MCF 10A (cell line): ENCODE measurements at regions not wholly inside any gene's neighbourhood (a gene's known extent, or its start where the extent isn't known, plus 50 kb on each side); places are given as distances from the start of the nearest gene placed in this dataset.

ENCODE experiments used
- BruUV-seq: library from RNA; stranded (reverse); fragments of 400-500 nt; replicated peaks from 2 replicates; lab custom pipeline; 2021; lab: Mats Ljungman, UMichigan
- CTCF ChIA-PET: fragments of 300-600 bp; sonication (Branson Sonifier 250); formaldehyde crosslinking; extraction: SDS; loops from one replicate; lab custom pipeline; 2021; ENCODE audit warnings: antibody characterized with exemption, inconsistent platforms; lab: Yijun Ruan, JAX
- POLR2A ChIA-PET: fragments of 300-600, 350-650 bp; sonication (Branson Sonifier 250); formaldehyde crosslinking; extraction: SDS; loops from one replicate; lab custom pipeline; 2020; ENCODE audit warnings: antibody characterized with exemption, inconsistent platforms; lab: Yijun Ruan, JAX
- DNase-seq: peaks from one replicate; pipeline ENCODE4 v3.0.0-alpha.2; 2018; ENCODE audit not compliant: unreplicated experiment
- H3K27ac Mint-ChIP-seq: one replicate; pipeline ENCODE4 v1.8.0; 2022; ENCODE audit warnings: mild to moderate bottlenecking, low read depth, mixed read lengths; ENCODE audit not compliant: unreplicated experiment
- H3K27me3 Mint-ChIP-seq: one replicate; pipeline ENCODE4 v1.8.0; 2022; ENCODE audit warnings: mixed read lengths; ENCODE audit not compliant: insufficient read depth, unreplicated experiment
- H3K36me3 Mint-ChIP-seq: one replicate; pipeline ENCODE4 v1.8.0; 2022; ENCODE audit warnings: mild to moderate bottlenecking, moderate library complexity, mixed read lengths; ENCODE audit not compliant: insufficient read depth, unreplicated experiment
- H3K4me1 Mint-ChIP-seq: one replicate; pipeline ENCODE4 v1.8.0; 2022; ENCODE audit warnings: mixed read lengths; ENCODE audit not compliant: insufficient read depth, unreplicated experiment
- H3K4me3 Mint-ChIP-seq: one replicate; pipeline ENCODE4 v1.8.0; 2022; ENCODE audit warnings: mild to moderate bottlenecking, moderate library complexity, mixed read lengths; ENCODE audit not compliant: unreplicated experiment
- H3K9me3 Mint-ChIP-seq: one replicate; pipeline ENCODE4 v1.8.0; 2022; ENCODE audit warnings: mixed read lengths; ENCODE audit not compliant: unreplicated experiment
- CTCF ChIP-seq: fragments of 200-600 bp; IDR thresholded peaks from one replicate; pipeline ENCODE4 v1.8.0; 2022; ENCODE audit warnings: antibody characterized with exemption, mild to moderate bottlenecking; ENCODE audit not compliant: unreplicated experiment
- intact Hi-C: fragments of 100-400 bp; cut with micrococcal nuclease; formaldehyde crosslinking; loops from 2 replicates; pipeline ENCODE4 v1.14.1; 2022

GRCh38 chr3:135792858-135793475 is 172.6 kb upstream of the PPP2R3A start:
- H3K4me1 Mint-ChIP-seq = no peaks in the 10 kb centered on the region
- no peak for DNase-seq
- CTCF ChIA-PET = interaction anchor here (1.0 kb wide), 1 partner anchor 9 kb away, joined by 3 read pairs; no protein-coding TSS in a partner anchor
- H3K9me3 Mint-ChIP-seq = no peaks in the 10 kb centered on the region
- H3K36me3 Mint-ChIP-seq = no peaks in the 10 kb centered on the region
- no peak for TF ChIP-seq CTCF
- no peak overlapping the region for H3K4me3 Mint-ChIP-seq
- BruUV-seq = no TSS peak
- POLR2A ChIA-PET = no interaction called here
- no peak overlapping the region for H3K27ac Mint-ChIP-seq
- intact Hi-C loops = no loop called here
- H3K27me3 Mint-ChIP-seq = no peaks in the 10 kb centered on the region

GRCh38 chr3:135800071-135800549 is 165.4 kb upstream of the PPP2R3A start:
- Mint-ChIP-seq H3K27ac (no peak overlapping the region), H3K9me3 (no peaks in the 10 kb centered on the region), H3K27me3 (no peaks in the 10 kb centered on the region), H3K4me3 (no peak overlapping the region), H3K4me1 (no peaks in the 10 kb centered on the region), H3K36me3 (no peaks in the 10 kb centered on the region)
- CTCF ChIA-PET = no interaction called here
- DNase-seq = no peak
- no peak for TF ChIP-seq CTCF
- BruUV-seq = no TSS peak
- POLR2A ChIA-PET = no interaction called here
- intact Hi-C loops = no loop called here

GRCh38 chr3:135801018-135801417 is 164.5 kb upstream of the PPP2R3A start:
- intact Hi-C loops = no loop called here
- POLR2A ChIA-PET = no interaction called here
- no peak for TF ChIP-seq CTCF
- Mint-ChIP-seq H3K4me1 (no peaks in the 10 kb centered on the region), H3K27ac (no peak overlapping the region), H3K4me3 (no peak overlapping the region), H3K27me3 (no peaks in the 10 kb centered on the region), H3K36me3 (no peaks in the 10 kb centered on the region), H3K9me3 (no peaks in the 10 kb centered on the region)
- no TSS peak for BruUV-seq
- CTCF ChIA-PET = no interaction called here
- DNase-seq = no peak

GRCh38 chr3:135802171-135802570 is 163.4 kb upstream of the PPP2R3A start:
- TF ChIP-seq CTCF = no peak
- ChIA-PET POLR2A (no interaction called here), CTCF (no interaction called here)
- H3K4me3 Mint-ChIP-seq = no peak overlapping the region
- no TSS peak for BruUV-seq
- H3K27ac Mint-ChIP-seq = no peak overlapping the region
- H3K27me3 Mint-ChIP-seq = no peaks in the 10 kb centered on the region
- no peak for DNase-seq
- H3K9me3 Mint-ChIP-seq = no peaks in the 10 kb centered on the region
- intact Hi-C loops = no loop called here
- H3K4me1 Mint-ChIP-seq = no peaks in the 10 kb centered on the region
- H3K36me3 Mint-ChIP-seq = no peaks in the 10 kb centered on the region
